Thyroid gland (tissue), 4 donors: ENCODE measurements at regions not wholly inside any gene's neighbourhood (a gene's known extent, or its start where the extent isn't known, plus 50 kb on each side); places are given as distances from the start of the nearest gene placed in this dataset.

Source experiments
- POLR2A ChIP-seq, 2 donors: fragments of 450-650 bp; IDR thresholded peaks; one replicate each; pipeline ENCODE4 v1.6.1; 2017; ENCODE audit warnings: antibody characterized with exemption in 2 of 2, mild to moderate bottlenecking in 2 of 2, moderate library complexity in 1 of 2
- TF ChIP-seq, protein P1 (sequence below), 6 experiments: fragments of 200-600 bp in 3 of 6; fragments of 450-650 bp in 3 of 6; sonication (generic) in 3 of 6; IDR thresholded peaks; one replicate each; pipeline ENCODE4 v1.5.1; 2016 to 2019; ENCODE audit warnings: antibody characterized with exemption in 6 of 6, mild to moderate bottlenecking in 2 of 6, inconsistent platforms in 1 of 6, moderate library complexity in 1 of 6

DNA sequence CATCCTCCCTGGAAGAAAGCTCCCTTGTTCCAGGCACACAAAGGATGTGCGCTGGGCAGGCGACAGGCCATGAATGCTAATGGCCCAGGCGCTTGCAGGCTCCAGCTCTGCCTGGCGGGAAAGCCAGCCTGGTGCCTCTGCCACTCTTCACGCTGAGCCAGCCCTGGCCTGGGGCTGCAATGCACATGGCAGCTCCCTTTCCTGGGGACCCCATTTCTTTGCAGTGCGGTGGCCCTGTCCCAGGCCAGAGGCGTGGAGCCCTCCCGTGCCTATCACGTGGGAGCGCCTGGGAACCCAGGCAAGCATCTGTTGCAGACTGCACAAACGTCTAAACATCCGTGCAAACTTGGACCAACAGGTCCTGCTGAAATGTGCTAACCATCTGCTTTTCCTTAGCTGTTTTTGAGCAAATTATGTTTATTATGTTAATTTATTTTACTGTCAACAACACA, 152.1 kb upstream of the LYZL2 start:
- TF ChIP-seq, protein P1, sequence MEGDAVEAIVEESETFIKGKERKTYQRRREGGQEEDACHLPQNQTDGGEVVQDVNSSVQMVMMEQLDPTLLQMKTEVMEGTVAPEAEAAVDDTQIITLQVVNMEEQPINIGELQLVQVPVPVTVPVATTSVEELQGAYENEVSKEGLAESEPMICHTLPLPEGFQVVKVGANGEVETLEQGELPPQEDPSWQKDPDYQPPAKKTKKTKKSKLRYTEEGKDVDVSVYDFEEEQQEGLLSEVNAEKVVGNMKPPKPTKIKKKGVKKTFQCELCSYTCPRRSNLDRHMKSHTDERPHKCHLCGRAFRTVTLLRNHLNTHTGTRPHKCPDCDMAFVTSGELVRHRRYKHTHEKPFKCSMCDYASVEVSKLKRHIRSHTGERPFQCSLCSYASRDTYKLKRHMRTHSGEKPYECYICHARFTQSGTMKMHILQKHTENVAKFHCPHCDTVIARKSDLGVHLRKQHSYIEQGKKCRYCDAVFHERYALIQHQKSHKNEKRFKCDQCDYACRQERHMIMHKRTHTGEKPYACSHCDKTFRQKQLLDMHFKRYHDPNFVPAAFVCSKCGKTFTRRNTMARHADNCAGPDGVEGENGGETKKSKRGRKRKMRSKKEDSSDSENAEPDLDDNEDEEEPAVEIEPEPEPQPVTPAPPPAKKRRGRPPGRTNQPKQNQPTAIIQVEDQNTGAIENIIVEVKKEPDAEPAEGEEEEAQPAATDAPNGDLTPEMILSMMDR (IDR thresholded peaks at IDR 0.05) = no peak
- TF ChIP-seq POLR2A (IDR thresholded peaks at IDR 0.05) = no peak
